Fibroblast of pulmonary artery (primary cell): ENCODE measurements at regions not wholly inside any gene's neighbourhood (a gene's known extent, or its start where the extent isn't known, plus 50 kb on each side); places are given as distances from the start of the nearest gene placed in this dataset.

Experiments
- DNase-seq: peaks from one replicate; pipeline ENCODE4 v3.0.0-alpha.2; 2010; ENCODE audit warnings: low read depth
- H3K4me3 ChIP-seq: replicated peaks from 2 replicates; pipeline ENCODE4 v1.5.1; 2011; ENCODE audit warnings: low read depth, mild to moderate bottlenecking, control low read depth, low read length, moderate library complexity
- CTCF ChIP-seq: IDR thresholded peaks from 2 replicates; pipeline ENCODE4 v1.5.1; 2011; ENCODE audit warnings: mild to moderate bottlenecking, control low read depth, low read length, inconsistent platforms; ENCODE audit errors: missing control alignments

DNA sequence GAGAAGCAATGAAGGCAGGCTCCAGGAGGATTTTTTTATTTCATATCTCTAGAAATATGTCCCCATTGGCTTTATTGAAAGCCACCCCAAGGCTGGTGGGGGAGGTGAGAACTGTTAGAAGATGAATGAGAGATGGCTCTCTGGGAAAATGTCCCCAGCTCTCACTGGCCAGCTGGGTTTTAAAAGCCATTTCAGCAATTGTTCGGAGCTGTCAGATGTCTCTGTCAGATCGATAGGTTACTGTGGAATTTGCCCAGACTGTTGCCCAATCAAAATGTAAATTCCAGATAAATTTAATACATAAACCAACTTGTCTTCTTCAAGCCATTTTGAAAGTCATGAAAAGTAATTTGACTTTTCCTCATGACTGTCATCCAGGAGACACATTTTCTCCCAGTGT lies 67.0 kb upstream of the BRINP1 start:
- no peak overlapping the region for H3K4me3 ChIP-seq
- no peak for TF ChIP-seq CTCF
- DNase-seq = no peak

DNA sequence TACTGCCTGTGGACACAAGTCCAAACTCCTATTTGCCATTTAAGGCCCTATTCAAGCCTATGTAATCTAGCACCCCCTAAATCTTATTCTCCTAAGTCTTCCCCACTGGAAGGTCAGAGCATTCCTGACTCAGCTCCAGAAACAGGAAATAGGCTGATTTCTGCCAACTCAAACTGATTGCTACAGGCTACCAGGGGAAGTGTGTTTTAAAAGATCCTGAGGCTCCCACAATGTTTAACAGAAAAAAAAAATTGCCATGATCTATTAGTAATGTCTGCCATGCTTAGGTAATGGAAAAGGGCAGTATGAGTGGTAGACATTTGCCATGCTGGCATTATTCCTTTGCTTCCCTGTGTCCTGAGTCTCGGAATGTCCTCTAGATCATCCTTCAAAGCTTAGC lies 65.8 kb upstream of the BRINP1 start:
- DNase-seq = no peak
- no peak overlapping the region for H3K4me3 ChIP-seq
- no peak for TF ChIP-seq CTCF

DNA sequence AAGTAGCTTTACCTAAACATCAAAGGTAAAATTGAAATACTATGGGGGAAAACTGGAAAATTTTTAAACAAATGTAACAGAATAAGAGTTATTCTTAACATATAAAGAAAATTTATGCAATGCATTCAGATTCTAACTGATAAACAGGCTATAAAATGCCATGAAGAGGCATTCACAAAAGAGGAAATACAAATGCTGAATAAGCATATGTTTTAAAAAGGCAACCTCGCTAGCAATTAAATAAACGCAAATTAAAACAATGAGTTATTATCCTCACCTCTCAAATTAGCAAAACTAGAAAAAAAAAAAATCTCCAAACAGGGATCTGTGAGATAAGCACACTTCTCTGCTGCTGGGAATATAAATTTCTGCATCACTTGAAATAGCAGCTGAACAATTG lies 63.2 kb upstream of the BRINP1 start:
- no peak overlapping the region for H3K4me3 ChIP-seq
- DNase-seq = no peak

GRCh38 chr9:119429302-119429701 lies 60.1 kb upstream of the BRINP1 start:
- no peak for TF ChIP-seq CTCF
- DNase-seq = no peak
- H3K4me3 ChIP-seq = no peak overlapping the region

More for the DNA sequence above, 63.2 kb upstream of the BRINP1 start:
- no peak for TF ChIP-seq CTCF

GRCh38 chr9:119420231-119420630 lies 51.0 kb upstream of the BRINP1 start:
- no peak for DNase-seq
- H3K4me3 ChIP-seq = no peak overlapping the region
- no peak for TF ChIP-seq CTCF
